HG02943 (cell line): ENCODE measurements at regions not wholly inside any gene's neighbourhood (a gene's known extent, or its start where the extent isn't known, plus 50 kb on each side); places are given as distances from the start of the nearest gene placed in this dataset.

Experiments used
- ATAC-seq: cut with Tn5 transposase; IDR thresholded peaks from one replicate; pipeline ENCODE4 v1.9.1; 2021; ENCODE audit warnings: mild to moderate bottlenecking, low read depth, moderate library complexity; ENCODE audit not compliant: unreplicated experiment

DNA sequence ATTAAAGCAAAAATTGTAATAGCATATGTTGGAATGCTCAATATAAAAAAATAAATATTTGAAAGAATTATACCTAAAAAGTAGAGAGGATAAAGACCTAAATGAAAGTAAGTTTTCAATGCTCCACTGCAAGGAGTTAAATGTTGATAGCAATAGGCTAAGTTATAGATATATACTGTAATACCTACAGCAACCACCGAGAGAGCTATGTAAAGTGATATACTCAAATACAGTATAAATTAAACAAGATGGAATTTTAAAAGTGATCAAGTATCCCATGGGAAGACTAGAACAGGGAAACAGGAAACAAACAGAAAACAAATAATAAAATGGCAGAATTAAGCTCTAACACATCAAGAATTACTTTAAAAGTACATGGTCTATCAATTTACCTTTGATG is 73.9 kb downstream of the CASP3 start:
- no peak for ATAC-seq

DNA sequence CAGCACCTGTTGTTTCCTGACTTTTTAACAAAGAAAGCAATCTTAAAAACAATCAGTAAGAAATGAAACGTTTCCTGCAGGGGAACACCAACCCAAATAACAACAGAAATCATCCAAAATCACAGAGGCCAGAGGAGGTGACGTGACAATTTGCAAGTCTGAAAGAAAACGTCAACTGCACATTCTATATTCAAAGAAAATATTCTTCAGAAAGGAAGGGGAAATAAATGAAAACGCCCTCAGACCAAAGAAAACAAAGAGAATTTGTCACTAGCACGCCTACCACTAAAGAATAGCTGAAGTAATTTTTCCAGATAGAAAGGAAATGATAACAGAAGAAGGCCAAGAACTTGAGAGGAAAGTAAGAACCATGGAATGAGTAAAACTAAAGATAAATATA is 74.4 kb downstream of the CASP3 start:
- no peak for ATAC-seq

DNA sequence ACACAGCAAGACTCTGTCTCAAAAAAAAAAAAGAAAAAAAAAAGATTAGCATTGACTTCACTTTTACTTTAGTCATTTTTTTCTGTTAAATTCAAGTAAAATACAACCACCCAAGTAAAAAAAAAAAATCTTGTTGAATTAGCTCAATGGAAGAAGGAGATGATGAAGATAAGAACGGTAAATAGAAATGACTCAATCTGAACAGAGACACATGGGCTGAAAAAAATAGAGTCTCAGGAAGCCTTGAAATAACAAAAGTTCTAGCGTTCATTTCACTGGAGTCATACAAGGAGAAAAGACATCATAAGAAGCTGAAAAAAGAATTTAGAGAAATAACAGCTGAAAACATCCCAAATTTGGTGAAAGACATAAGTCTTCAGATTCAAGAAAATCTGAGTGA is 75.5 kb downstream of the CASP3 start:
- ATAC-seq, result no peak

DNA sequence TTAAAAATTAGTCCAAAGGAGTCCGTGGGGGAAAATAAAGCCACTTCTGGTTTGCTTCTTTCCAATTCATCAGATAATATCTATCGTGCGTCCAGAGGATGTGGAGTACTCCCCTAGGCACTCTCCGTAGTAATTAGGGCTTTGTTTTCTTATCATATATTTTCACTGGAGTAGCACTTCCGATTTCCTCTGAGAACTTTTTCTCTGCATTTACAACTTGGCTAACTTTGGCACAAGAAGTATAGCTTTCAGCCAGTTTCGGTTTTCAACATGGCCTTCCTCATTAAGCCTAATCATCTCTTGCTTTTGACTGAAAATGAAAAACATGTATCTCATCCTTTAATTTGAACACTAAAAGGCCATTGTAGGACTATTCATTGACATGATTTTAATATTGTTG is 80.5 kb downstream of the CASP3 start:
- ATAC-seq, result no peak

DNA sequence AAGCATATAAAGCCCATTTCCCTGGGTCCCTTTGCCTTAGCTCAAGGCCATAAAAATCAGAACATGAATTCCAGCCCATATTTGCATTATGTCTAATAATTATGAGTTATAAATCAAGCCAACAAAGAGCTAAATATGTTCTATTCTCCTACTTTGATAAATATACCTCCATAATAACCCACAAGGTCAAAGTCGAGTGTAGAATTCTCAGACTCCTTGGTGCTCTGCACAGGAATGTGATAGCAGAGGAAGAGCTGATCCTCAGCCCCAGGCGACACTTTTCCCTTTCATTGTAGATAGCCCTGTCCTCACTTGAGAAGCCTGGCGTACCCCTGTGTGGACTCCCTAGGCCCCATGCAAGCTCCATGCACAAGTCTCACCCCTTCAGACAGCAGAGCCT is 85.6 kb downstream of the CASP3 start:
- no peak for ATAC-seq

DNA sequence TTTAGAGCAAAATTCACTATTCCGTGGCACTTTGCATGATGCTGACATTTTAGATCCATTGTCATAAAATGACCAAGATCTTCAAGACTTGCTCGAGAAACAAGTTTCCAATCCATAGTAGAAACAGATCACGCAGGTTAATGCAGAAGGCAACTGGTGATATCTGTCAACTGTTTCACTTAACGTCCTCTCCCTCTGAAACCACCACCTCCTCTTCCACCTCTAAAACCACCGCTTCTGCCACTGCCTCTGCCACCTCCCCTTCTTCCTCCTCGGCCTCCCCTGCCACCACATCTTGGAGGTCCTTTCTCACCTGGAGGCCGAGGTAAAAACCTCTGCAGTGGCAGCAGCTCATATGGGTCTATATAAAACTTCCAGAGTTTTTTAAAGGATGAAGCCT is 84.6 kb upstream of the IRF2 start:
- ATAC-seq, result no peak

DNA sequence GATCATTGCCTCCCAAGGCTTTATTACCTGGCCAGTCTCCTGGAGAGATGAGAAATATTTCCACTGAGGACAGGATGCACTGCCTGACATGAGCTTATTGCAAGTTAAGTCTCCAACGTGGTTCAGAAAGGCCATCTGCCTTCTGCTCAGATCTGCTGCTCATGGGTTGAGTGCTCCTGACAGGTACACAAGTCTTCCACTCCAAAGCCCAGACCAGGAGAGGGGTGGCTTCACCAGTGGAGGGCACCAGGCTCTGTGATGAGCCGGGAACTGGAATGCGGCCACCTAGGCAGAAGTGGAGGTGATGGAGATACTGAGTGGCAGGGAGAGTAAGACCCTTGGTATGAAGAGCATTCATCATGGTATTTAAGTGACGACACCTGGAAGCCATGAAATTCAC is 79.5 kb upstream of the IRF2 start:
- no peak for ATAC-seq

DNA sequence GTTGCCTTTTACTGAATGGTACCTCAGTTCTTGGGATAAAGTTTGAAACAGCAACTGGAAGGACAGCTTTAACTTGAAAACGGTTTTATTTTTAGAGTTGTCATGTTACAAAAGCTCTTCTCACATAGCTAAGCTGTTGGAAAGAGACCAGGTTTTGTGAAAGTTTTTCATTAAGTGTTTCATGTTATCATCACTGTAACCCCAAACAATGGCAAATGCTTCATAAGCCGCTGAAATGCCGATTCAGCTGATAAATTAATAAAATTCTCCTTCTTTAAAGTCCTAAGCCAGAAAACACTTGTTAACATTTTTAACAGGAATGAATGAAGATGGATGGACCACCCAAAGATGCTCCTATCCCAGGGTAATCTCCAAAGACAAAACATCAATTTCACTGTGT is 76.1 kb upstream of the IRF2 start:
- ATAC-seq, result no peak

DNA sequence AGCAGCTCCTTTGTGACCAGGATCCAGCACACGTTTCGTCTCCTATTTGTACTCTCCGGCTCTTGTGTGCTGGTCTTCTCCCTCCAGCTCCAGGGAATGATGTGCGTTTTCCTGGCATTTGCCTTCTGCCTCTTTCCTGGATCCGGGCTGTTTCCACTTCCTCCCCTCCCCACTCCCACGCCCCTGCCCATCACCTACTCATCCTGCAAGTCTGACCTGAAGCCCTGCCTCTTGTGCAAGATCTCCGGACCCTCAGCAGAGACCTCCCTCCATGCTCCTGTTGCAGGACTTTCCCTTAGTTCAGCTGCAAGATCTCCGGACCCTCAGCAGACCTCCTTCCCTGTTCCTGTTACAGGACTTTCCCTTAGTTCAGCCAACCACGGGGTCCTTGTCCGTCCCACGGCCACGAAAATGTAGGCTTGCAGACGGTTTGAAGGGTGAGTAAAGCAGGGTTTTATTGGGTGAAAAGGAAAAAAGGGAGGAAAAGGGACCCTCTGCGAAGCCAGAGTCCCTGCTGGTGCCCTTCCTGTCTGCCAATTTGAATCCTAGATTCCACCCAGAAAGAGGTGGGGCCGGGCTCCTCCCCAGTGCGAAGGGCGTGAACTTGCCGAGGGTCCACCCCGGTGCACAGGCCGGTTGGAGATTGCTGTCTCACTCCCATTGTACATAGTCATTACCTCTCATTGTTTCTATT is 74.4 kb upstream of the IRF2 start:
- no peak for ATAC-seq

DNA sequence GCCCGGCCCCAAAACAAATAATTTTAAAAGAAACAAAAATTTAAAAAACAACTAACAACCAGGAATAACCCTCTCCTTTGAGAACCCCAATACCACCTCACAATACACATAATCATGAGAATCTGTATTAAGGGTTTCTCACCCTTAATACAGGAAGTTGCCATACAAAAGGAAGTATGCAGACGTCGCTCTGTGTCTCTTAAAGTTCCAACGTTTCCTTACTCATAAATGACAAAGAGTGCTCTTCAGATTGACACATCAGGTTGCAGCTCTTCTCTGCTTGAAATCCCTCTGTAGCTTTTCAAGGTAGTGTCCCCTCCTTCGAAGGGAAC is 73.9 kb upstream of the IRF2 start:
- ATAC-seq, result no peak

DNA sequence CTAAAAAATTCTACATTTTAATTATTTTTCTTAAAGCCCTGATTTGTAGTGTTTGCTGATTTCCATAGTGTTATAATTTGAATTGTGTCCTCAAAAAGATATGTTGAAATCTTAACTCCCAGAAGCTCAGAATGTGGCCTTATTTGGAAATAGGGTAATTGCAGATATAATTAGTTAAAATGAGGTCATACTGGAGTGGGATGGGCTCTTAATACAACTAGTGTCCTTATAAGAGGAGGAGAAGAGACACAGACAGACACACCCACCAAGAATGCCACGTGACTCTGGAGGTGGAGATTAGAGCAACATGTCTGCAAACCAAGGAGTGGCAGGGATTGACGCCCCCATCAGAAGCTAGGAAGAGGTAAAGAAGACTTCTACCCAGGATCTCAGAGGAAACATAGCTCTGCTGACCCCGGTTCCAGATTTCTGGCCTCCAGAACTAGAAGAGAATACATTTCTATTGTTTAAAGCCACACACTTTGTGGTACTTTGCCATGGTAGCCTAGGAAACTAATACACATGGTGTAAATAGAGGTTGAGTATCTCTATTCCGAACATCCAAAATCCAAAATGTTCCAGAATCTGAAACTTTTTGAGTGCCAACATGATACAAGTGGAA is 70.5 kb upstream of the IRF2 start:
- ATAC-seq, result no peak

DNA sequence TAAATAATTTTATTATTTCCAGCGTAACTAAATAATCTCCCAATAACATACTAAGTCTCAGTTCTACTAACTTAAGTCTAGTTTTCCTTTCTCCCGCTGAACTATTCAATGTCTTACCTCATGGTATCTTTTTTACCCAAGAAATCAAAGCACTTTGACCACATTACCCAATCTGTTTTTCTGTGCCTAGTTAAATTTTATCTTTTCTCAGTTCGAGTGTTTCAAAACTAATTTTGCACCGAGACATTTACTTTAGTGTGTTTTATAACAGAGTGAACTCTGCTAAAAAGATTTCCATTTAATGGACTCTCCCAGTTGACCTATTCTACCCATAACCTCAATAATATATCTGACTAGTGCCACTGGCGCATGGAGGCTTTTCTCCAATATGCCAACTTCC is 67.6 kb upstream of the IRF2 start:
- ATAC-seq, result no peak

DNA sequence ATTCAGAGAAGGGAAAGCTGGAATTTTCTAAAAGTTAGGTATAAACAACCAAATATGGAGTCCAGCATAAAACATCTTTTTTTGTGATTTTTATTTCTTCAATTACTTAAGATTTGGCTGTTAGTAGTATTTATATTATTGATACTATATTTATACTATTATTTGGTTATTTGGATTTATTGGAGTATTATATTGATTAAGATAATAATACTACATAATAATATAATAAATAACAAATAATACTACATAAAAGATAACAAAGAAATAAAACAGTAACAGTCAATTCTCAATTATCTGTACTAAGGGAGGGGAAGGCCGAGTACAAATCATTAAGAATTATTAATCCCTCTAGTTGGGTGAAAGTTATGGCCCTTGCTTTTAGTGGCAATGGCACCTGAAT is 66.0 kb upstream of the IRF2 start:
- ATAC-seq, result no peak

DNA sequence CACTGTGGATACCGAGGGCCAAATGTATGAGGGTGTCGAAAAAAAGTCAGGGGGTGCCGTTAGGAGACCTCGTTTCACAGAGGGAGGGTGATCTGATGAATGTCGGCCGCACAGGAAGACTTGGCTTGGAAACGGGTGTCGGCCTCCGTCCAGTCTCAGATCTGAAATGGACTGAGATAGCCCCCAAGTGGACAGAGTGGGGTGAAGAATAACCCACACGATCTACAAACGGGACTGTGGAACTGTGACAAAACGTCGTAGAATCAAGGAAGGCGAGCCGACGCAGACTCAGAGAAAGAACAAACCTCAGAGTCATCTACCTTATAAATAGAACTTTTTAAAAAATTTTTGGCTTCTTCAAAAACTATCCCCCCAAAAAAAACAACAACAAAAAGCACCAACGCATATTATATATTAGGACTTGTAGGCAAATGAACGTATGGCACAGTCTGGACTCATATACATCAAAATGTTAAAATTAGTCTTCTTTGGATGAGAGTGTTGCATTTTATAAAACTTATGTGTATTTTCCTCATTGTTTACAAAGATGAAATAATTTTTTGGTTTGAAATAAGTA is 63.8 kb upstream of the IRF2 start:
- peak; percentile 51 for ATAC-seq

DNA sequence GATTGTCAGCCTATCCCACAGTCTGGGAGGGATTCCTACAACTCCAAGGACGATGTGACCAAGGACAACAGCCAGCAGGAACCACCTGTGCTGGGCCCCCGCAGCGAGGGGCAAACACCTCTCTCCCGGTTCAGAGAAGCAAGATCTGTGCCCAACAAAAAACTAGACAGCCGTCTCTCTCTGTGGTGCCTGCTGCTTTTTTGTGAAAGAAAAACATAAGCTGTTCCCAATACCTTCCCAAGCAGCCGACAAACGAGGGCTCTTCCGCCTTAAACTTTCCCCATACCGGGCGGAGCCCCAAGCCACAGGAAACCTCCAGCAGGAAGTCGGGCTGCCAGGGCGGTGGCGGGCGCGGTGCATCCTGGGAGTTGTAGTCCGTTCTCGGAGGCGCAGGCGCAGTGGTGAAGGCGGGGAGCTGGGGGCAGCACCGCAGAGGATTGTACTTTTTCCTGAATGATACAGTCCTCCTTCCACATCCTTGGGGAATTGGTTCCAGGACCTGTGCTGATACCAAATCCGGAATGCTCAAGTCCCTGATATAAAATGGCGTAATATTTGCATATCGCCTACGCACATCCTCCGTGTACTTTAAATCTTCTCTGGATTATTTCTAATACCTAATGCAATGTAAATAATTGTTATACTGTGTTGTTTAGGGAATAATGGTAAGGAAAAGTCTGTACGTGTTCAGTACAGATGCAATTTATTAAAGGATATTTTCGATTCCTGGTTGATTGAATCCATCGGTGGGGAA is 63.1 kb upstream of the IRF2 start:
- ATAC-seq, result peak; percentile 60

DNA sequence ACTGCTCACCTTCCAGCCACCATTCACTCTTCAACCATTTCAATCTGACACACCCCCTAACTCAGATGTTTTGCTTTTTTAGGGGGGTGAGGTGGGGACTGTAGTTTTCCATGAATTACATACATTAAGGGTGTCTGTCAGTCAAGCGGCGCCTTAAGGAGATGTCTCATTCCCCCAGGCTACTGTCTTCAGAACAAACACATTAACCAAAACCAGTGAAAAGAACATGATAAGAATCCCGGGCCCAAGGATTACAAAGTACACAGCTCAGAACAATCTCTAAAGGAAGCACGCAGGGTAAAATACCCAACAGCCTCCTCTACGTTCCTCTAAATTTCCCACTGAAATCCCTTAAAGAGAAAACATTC is 62.5 kb upstream of the IRF2 start:
- no peak for ATAC-seq

DNA sequence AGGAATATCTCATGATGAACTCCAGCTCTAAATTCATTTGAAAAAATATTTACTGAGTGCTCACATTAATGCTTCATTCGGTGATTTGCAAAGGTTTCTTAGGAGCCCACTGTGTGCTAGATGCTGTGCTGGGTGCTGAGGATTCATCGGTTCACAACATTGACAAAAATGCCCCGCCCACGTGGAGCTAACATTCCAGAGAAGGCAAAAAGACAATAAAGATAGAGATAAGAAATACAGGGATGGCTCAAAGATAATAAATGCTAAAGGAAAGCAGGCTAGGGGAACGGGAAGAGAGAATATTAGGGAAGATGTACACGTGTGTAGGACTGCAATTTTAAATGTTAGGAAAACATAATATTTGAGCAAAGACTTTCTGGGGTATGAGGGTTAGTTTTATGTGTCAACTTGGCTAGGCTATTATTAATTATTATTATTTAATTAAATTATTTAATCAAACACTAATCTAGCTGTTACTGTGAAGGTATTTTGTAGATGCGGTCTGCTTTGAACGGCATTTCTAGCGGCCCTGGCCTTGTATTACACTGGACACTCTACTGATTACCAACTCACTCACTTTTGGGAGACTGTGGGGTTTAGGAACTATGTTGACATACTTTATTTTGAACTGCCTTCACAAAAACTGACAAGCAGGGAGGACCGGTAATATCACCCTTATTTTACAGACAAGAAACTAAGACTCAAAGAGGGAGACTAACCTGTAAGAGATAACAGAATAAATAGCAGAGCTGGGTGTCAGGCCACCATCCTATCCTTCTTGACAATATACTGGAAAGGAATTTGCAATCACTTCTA is 61.9 kb upstream of the IRF2 start:
- no peak for ATAC-seq

DNA sequence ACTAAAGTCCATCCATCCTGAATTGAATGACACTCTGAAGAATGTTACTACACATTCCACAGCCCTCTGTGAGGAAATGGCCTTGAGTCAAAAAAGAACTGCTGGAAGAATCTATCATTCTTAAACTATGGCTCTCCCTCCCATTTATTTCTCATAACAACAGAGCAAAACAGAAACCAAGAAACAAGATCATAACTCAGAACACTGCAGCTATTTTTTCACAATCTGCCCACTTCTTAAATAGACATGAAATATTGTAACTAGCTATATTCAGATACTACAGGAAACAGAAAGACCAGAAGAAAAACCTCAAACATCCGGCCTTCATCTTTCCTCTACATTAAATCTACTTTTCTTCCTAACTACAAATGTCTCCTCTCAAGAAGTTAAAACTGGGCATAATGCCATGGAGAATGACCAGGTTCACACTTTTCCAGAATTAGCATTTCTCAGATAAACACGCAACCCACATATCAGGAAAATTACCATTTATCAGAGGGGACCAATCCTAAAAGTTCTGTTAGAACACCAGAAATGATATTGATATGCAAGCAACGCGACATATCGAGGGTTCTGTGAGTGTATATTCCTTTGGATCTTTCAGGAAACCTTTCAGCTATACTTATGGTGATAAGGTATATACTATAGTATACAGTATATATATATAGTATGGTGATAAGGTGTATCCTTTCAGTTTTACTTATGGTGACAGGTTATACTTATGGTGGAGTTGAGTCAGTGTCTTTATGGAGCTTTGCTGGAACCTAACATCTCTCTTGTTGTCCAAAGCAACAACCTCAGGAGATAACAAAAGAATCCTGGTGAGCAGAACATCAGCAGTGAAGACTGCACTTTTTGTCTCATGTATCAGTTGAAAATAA is 60.4 kb upstream of the IRF2 start:
- ATAC-seq, result peak; percentile 49

DNA sequence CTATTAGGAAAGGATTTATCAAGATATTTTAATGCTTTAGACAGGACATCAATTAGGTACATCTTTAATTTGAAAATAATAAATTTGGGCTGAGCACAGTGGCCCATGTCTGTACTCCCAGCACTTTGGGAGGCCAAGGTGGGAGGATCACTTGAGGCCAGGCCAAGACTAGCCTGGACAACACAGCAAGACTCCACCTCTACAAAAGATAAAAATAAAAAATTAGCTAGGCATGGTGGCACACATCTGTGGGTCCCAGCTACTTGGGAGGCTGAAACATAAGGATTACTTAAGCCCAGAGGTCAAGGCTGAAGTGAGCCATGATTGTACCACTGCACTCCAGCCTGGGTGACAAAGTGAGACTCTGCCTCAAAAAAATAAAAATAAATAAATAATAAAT is 59.6 kb upstream of the IRF2 start:
- no peak for ATAC-seq

DNA sequence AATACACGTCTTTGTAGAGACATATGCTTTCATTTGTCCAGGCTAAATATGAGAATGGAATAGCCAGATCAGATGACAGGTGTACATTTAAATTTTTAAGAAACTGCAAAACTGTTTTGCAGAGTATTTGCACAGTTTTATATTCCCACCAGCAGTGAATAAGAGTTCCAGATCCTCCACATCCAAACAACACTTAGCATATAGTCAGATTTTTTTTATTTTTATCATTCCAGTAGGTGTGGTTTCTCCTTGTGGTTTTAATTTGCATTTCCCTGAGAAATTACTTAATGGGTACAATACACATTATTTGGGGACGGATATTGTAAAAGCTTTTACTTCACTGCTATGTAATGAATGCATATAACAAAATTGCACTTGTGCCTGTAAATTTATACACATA is 56.7 kb upstream of the IRF2 start:
- no peak for ATAC-seq
